HG02678 (cell line): ENCODE measurements at regions not wholly inside any gene's neighbourhood (a gene's known extent, or its start where the extent isn't known, plus 50 kb on each side); places are given as distances from the start of the nearest gene placed in this dataset.
"Not testable (repeated sequence)": the region's sequence is repeated elsewhere in the genome, so short reads cannot be mapped to it uniquely, and the experiment has no call there.

Experiments
- ATAC-seq: cut with Tn5 transposase; IDR thresholded peaks from one replicate; pipeline ENCODE4 v1.9.1; 2021; ENCODE audit warnings: mild to moderate bottlenecking, moderate library complexity; ENCODE audit not compliant: unreplicated experiment

GRCh38 chr7:84738583-84739150, 448.2 kb downstream of the SEMA3D start:
- no peak for ATAC-seq

GRCh38 chr7:84735677-84736076, 451.2 kb downstream of the SEMA3D start:
- no peak for ATAC-seq

GRCh38 chr7:84735011-84735410, 451.8 kb downstream of the SEMA3D start:
- ATAC-seq = no peak

- not testable (repeated sequence) for ATAC-seq
Observed at GRCh38 chr7:84733976-84734375, 452.9 kb downstream of the SEMA3D start.

- not testable (repeated sequence) for ATAC-seq
Observed at GRCh38 chr7:84730864-84731263, 456.0 kb downstream of the SEMA3D start.

- no peak for ATAC-seq
Observed at GRCh38 chr7:84729284-84729683, 457.6 kb downstream of the SEMA3D start.

- ATAC-seq = no peak
Observed at GRCh38 chr7:84722734-84723133, 464.1 kb downstream of the SEMA3D start.

- no peak for ATAC-seq
Observed at GRCh38 chr7:84722086-84722485, 464.8 kb downstream of the SEMA3D start.

GRCh38 chr7:84720456-84721097, 466.3 kb downstream of the SEMA3D start:
- no peak for ATAC-seq

GRCh38 chr7:84714765-84715164, 472.1 kb downstream of the SEMA3D start:
- ATAC-seq = no peak

- ATAC-seq = no peak
Observed at GRCh38 chr7:84712374-84713121, 474.3 kb downstream of the SEMA3D start.

GRCh38 chr7:84710538-84710937, 476.3 kb downstream of the SEMA3D start:
- not testable (repeated sequence) for ATAC-seq

- ATAC-seq = no peak
Observed at GRCh38 chr7:84705706-84706105, 481.1 kb downstream of the SEMA3D start.

- ATAC-seq = no peak
Observed at GRCh38 chr7:84705079-84705478, 481.8 kb downstream of the SEMA3D start.

GRCh38 chr7:84704380-84704779, 482.5 kb downstream of the SEMA3D start:
- no peak for ATAC-seq

GRCh38 chr7:84701524-84702306, 485.1 kb downstream of the SEMA3D start:
- no peak for ATAC-seq

- no peak for ATAC-seq
Observed at GRCh38 chr7:84700563-84701370, 486.1 kb downstream of the SEMA3D start.

- ATAC-seq = no peak
Observed at GRCh38 chr7:84697506-84697905, 489.4 kb downstream of the SEMA3D start.

- no peak for ATAC-seq
Observed at GRCh38 chr7:84693483-84693882, 493.4 kb downstream of the SEMA3D start.

- no peak for ATAC-seq
Observed at GRCh38 chr7:84688671-84689070, 494.1 kb upstream of the SEMA3A start.

GRCh38 chr7:84686373-84686772, 491.8 kb upstream of the SEMA3A start:
- ATAC-seq = no peak
